ENCODE measurements at regions not wholly inside any gene's neighbourhood (a gene's known extent, or its start where the extent isn't known, plus 50 kb on each side); places are given as distances from the start of the nearest gene placed in this dataset.

- Mint-ChIP-seq H3K9me3 (no peaks in the 10 kb centered on the region), H3K4me1 (no peaks in the 10 kb centered on the region), H3K4me3 (no peak overlapping the region), H3K36me3 (no peaks in the 10 kb centered on the region), H3K27me3 (peaks cover 4% of the 10 kb centered on the region), H3K27ac (no peak overlapping the region)
- no peak overlapping the region for H3K4me3 ChIP-seq (ENCODE audit: low read depth, low read length)
- DNase-seq (no peak), ATAC-seq (ENCODE audit: low read depth in 2 of 2) (no peak)
- no peaks in the 10 kb centered on the region for H3K4me1 ChIP-seq (ENCODE audit: control insufficient read depth, insufficient read depth, low read length, poor library complexity, severe bottlenecking)
- H3K9me3 ChIP-seq (ENCODE audit: control insufficient read depth in 2 of 2, low read length in 2 of 2), result no peaks in the 10 kb centered on the region
- H3K27ac ChIP-seq (ENCODE audit: insufficient read depth, low read length, poor library complexity, severe bottlenecking), result no peak overlapping the region
- H3K36me3 ChIP-seq (ENCODE audit: control insufficient read depth, insufficient read depth, low read length), result no peaks in the 10 kb centered on the region
- H3K27me3 ChIP-seq (ENCODE audit: control insufficient read depth, insufficient read depth, low read length), result no peaks in the 10 kb centered on the region
These were observed 66.3 kb upstream of the HS6ST1 start for GRCh38 chr2:128384956-128385355.

- Histone ChIP-seq H3K9me3 (ENCODE audit: control insufficient read depth in 2 of 2, low read length in 2 of 2) (no peaks in the 10 kb centered on the region), H3K4me1 (ENCODE audit: control insufficient read depth, insufficient read depth, low read length, poor library complexity, severe bottlenecking) (no peaks in the 10 kb centered on the region), H3K4me3 (ENCODE audit: low read depth, low read length) (no peak overlapping the region), H3K27ac (ENCODE audit: insufficient read depth, low read length, poor library complexity, severe bottlenecking) (no peak overlapping the region), H3K36me3 (ENCODE audit: control insufficient read depth, insufficient read depth, low read length) (no peaks in the 10 kb centered on the region), H3K27me3 (ENCODE audit: control insufficient read depth, insufficient read depth, low read length) (no peaks in the 10 kb centered on the region)
- no peak for DNase-seq
- Mint-ChIP-seq H3K9me3 (no peaks in the 10 kb centered on the region), H3K36me3 (no peaks in the 10 kb centered on the region), H3K27me3 (peaks cover 4% of the 10 kb centered on the region), H3K4me1 (no peaks in the 10 kb centered on the region), H3K4me3 (no peak overlapping the region), H3K27ac (no peak overlapping the region)
- no peak for ATAC-seq (ENCODE audit: low read depth in 2 of 2)
These were observed 66.7 kb upstream of the HS6ST1 start for GRCh38 chr2:128385365-128385764.

GRCh38 chr2:128386066-128386465, 67.4 kb upstream of the HS6ST1 start:
- H3K36me3 ChIP-seq (ENCODE audit: control insufficient read depth, insufficient read depth, low read length), result no peaks in the 10 kb centered on the region
- H3K4me3 ChIP-seq (ENCODE audit: low read depth, low read length), result no peak overlapping the region
- no peaks in the 10 kb centered on the region for H3K4me1 Mint-ChIP-seq
- H3K27me3 Mint-ChIP-seq, result peaks cover 4% of the 10 kb centered on the region
- H3K27me3 ChIP-seq (ENCODE audit: control insufficient read depth, insufficient read depth, low read length), result no peaks in the 10 kb centered on the region
- ATAC-seq (ENCODE audit: low read depth in 2 of 2) (no peak), DNase-seq (no peak)
- H3K4me1 ChIP-seq (ENCODE audit: control insufficient read depth, insufficient read depth, low read length, poor library complexity, severe bottlenecking), result no peaks in the 10 kb centered on the region
- no peaks in the 10 kb centered on the region for H3K9me3 ChIP-seq (ENCODE audit: control insufficient read depth in 2 of 2, low read length in 2 of 2)
- no peak overlapping the region for H3K27ac ChIP-seq (ENCODE audit: insufficient read depth, low read length, poor library complexity, severe bottlenecking)
- no peak overlapping the region for H3K27ac Mint-ChIP-seq
- H3K4me3 Mint-ChIP-seq, result no peak overlapping the region
- no peaks in the 10 kb centered on the region for H3K9me3 Mint-ChIP-seq
- no peaks in the 10 kb centered on the region for H3K36me3 Mint-ChIP-seq

GRCh38 chr2:128388499-128388941, 69.9 kb upstream of the HS6ST1 start:
- no peak overlapping the region for H3K4me3 ChIP-seq (ENCODE audit: low read depth, low read length)
- Mint-ChIP-seq H3K4me1 (no peaks in the 10 kb centered on the region), H3K9me3 (no peaks in the 10 kb centered on the region), H3K36me3 (no peaks in the 10 kb centered on the region), H3K27me3 (peaks cover 4% of the 10 kb centered on the region), H3K4me3 (no peak overlapping the region), H3K27ac (no peak overlapping the region)
- ATAC-seq (ENCODE audit: low read depth in 2 of 2) (no peak), DNase-seq (no peak)
- H3K27me3 ChIP-seq (ENCODE audit: control insufficient read depth, insufficient read depth, low read length), result no peaks in the 10 kb centered on the region
- no peaks in the 10 kb centered on the region for H3K4me1 ChIP-seq (ENCODE audit: control insufficient read depth, insufficient read depth, low read length, poor library complexity, severe bottlenecking)
- H3K36me3 ChIP-seq (ENCODE audit: control insufficient read depth, insufficient read depth, low read length), result no peaks in the 10 kb centered on the region
- H3K27ac ChIP-seq (ENCODE audit: insufficient read depth, low read length, poor library complexity, severe bottlenecking), result no peak overlapping the region
- H3K9me3 ChIP-seq (ENCODE audit: control insufficient read depth in 2 of 2, low read length in 2 of 2), result no peaks in the 10 kb centered on the region

- Mint-ChIP-seq H3K36me3 (no peaks in the 10 kb centered on the region), H3K9me3 (no peaks in the 10 kb centered on the region), H3K4me3 (no peak overlapping the region), H3K27ac (no peak overlapping the region), H3K27me3 (peaks cover 4% of the 10 kb centered on the region), H3K4me1 (no peaks in the 10 kb centered on the region)
- Histone ChIP-seq H3K4me1 (ENCODE audit: control insufficient read depth, insufficient read depth, low read length, poor library complexity, severe bottlenecking) (no peaks in the 10 kb centered on the region), H3K27me3 (ENCODE audit: control insufficient read depth, insufficient read depth, low read length) (no peaks in the 10 kb centered on the region), H3K9me3 (ENCODE audit: control insufficient read depth in 2 of 2, low read length in 2 of 2) (no peaks in the 10 kb centered on the region), H3K27ac (ENCODE audit: insufficient read depth, low read length, poor library complexity, severe bottlenecking) (no peak overlapping the region), H3K36me3 (ENCODE audit: control insufficient read depth, insufficient read depth, low read length) (no peaks in the 10 kb centered on the region), H3K4me3 (ENCODE audit: low read depth, low read length) (no peak overlapping the region)
- DNase-seq, result no peak
- ATAC-seq (ENCODE audit: low read depth in 2 of 2), result no peak
These were observed 70.9 kb upstream of the HS6ST1 start for GRCh38 chr2:128389388-128390086.

- H3K9me3 ChIP-seq (ENCODE audit: control insufficient read depth in 2 of 2, low read length in 2 of 2), result no peaks in the 10 kb centered on the region
- H3K27ac ChIP-seq (ENCODE audit: insufficient read depth, low read length, poor library complexity, severe bottlenecking), result no peak overlapping the region
- DNase-seq (no peak), ATAC-seq (ENCODE audit: low read depth in 2 of 2) (no peak)
- Mint-ChIP-seq H3K4me1 (no peaks in the 10 kb centered on the region), H3K36me3 (no peaks in the 10 kb centered on the region), H3K9me3 (no peaks in the 10 kb centered on the region), H3K27me3 (peaks cover 4% of the 10 kb centered on the region), H3K4me3 (no peak overlapping the region), H3K27ac (no peak overlapping the region)
- no peak overlapping the region for H3K4me3 ChIP-seq (ENCODE audit: low read depth, low read length)
- H3K27me3 ChIP-seq (ENCODE audit: control insufficient read depth, insufficient read depth, low read length), result no peaks in the 10 kb centered on the region
- H3K36me3 ChIP-seq (ENCODE audit: control insufficient read depth, insufficient read depth, low read length), result no peaks in the 10 kb centered on the region
- no peaks in the 10 kb centered on the region for H3K4me1 ChIP-seq (ENCODE audit: control insufficient read depth, insufficient read depth, low read length, poor library complexity, severe bottlenecking)
These were observed 71.8 kb upstream of the HS6ST1 start for GRCh38 chr2:128390256-128390990.

GRCh38 chr2:128390991-128391630, 72.4 kb upstream of the HS6ST1 start:
- no peaks in the 10 kb centered on the region for H3K9me3 ChIP-seq (ENCODE audit: control insufficient read depth in 2 of 2, low read length in 2 of 2)
- DNase-seq (no peak), ATAC-seq (ENCODE audit: low read depth in 2 of 2) (no peak)
- no peak overlapping the region for H3K4me3 ChIP-seq (ENCODE audit: low read depth, low read length)
- peaks cover 4% of the 10 kb centered on the region for H3K27me3 Mint-ChIP-seq
- H3K27me3 ChIP-seq (ENCODE audit: control insufficient read depth, insufficient read depth, low read length), result no peaks in the 10 kb centered on the region
- no peaks in the 10 kb centered on the region for H3K36me3 ChIP-seq (ENCODE audit: control insufficient read depth, insufficient read depth, low read length)
- H3K4me3 Mint-ChIP-seq, result no peak overlapping the region
- H3K27ac Mint-ChIP-seq, result no peak overlapping the region
- no peak overlapping the region for H3K27ac ChIP-seq (ENCODE audit: insufficient read depth, low read length, poor library complexity, severe bottlenecking)
- H3K4me1 Mint-ChIP-seq, result no peaks in the 10 kb centered on the region
- no peaks in the 10 kb centered on the region for H3K4me1 ChIP-seq (ENCODE audit: control insufficient read depth, insufficient read depth, low read length, poor library complexity, severe bottlenecking)
- H3K9me3 Mint-ChIP-seq, result no peaks in the 10 kb centered on the region
- no peaks in the 10 kb centered on the region for H3K36me3 Mint-ChIP-seq

Measured in CD4-positive, CD25-positive, alpha-beta regulatory T cell (primary cell).